ENCODE measurements at regions not wholly inside any gene's neighbourhood (a gene's known extent, or its start where the extent isn't known, plus 50 kb on each side); places are given as distances from the start of the nearest gene placed in this dataset.
"Not testable (repeated sequence)": the region's sequence is repeated elsewhere in the genome, so short reads cannot be mapped to it uniquely, and the experiment has no call there.

- DNase-seq = no peak
Observed at GRCh38 chr7:131057794-131058070, 269.9 kb upstream of the MKLN1 start.

- DNase-seq = not testable (repeated sequence)
Observed at GRCh38 chr7:131058561-131059288, 269.0 kb upstream of the MKLN1 start.

DNA sequence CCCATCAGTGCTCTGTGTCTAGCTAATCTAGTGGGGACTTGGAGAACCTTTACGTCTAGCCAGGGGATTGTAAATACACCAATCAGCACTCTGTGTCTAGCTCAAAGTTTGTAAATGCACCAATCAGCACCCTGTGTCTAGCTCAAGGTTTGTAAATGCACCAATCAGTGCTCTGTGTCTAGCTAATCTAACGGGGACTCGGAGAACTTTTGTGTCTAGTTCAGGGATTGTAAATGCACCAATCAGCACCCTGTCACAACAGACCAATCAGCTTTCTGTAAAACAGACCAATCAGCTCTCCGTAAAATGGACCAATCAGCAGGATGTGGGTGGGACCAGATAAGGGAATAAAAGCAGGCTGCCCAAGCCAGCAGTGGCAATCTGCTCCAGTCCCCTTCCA, 268.3 kb upstream of the MKLN1 start:
- not testable (repeated sequence) for DNase-seq

DNA sequence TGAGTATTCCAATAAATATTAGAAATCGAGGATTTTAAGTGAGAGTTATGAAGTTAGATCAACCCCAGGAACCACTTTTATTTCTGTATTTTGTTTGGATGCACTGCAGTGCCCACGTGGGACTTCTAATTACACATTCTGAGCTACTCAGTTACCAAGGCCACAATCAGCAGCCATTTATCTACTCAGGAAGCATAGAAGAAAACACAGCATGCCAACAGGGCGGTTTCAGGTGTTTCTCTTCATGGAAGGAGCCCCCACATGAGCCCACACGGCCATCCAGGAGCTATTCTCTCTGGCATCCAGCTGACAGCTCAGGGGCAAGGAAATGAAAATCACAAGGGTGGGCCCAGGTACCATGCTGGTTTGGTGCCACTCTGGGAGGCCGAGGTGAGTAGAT, 266.5 kb upstream of the MKLN1 start:
- DNase-seq = no peak

DNA sequence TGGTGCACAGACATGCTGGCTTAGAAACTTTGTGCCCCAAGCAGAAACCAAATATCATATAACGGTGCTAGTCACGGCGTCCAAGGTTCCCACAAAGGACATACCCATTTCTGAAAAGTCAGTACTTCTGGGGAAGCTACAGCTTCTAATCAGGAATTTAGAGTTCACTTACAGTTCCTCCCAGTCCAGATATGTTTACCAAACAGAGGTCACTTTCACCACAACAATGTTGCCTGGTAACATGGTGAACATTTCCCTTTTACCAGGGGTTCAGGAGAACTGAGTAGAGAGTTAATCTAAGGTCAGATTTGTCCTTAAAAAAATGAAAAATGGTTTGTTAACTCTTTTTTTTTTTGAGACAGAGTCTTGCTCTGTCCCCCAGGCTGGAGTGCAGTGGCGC, 265.9 kb upstream of the MKLN1 start:
- DNase-seq = no peak

- DNase-seq = no peak
Observed at GRCh38 chr7:131066635-131067034, 261.0 kb upstream of the MKLN1 start.

- DNase-seq = no peak
Observed at GRCh38 chr7:131067220-131067619, 260.5 kb upstream of the MKLN1 start.

- no peak for DNase-seq
Observed at GRCh38 chr7:131068604-131069021, 259.1 kb upstream of the MKLN1 start.

DNA sequence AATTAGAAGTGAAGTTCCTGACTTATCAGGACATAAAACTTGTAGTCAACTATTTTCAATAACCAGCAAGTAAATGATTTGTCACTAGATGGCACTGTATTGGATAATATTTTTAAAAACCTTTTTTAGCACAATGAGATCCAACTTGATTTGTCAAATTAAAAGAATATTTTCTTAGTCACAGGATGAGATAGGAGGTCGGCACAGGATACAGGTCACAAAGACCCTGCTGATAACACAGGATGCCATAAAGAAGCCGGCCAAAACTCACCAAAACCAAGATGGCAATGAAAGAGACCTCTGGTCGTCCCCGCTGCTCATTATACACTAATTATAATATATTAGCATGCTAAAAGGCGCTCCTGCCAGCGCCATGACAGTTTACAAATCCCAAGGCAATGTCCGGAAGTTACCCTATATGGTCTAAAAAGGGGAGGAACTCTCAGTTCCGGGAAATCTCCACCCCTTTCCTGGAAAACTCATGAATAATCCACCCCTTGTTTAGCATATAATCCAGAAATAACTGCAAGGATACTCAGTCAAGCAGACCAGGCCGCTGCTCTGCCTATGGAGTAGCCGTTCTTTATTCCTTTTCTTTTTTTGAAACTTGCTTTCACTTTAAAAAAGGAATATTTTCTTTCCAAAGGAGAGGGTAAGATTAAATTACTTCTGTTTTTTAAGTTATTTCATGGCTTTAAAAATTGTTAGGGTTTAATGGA, 255.7 kb upstream of the MKLN1 start:
- DNase-seq = no peak

DNA sequence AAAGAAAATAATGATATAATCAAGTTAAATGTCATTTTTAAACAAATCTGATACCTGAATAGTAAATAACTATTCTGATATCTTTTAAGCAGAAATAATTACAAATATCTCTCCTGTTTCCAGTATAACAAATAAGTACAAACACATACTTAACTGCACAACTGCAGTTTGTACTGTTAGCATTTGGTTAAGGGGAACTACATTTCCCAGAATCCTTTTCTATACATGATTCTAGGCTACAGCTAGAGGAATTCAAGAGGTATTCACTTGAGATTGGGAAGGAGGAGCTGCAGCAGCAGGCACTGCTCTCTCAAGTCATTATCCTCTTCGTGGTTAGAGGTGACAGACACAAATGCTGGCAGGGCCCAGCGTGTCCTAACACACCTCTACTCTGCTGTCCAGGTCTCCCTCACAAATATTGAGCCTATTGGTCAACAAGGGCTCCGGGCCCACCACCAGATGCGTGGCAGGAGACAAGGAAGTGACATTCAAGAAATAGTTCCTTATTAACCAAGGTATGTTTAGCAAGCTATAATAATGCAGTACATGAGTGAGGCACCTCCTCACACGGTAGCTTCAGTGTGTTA, 255.1 kb upstream of the MKLN1 start:
- no peak for DNase-seq

DNA sequence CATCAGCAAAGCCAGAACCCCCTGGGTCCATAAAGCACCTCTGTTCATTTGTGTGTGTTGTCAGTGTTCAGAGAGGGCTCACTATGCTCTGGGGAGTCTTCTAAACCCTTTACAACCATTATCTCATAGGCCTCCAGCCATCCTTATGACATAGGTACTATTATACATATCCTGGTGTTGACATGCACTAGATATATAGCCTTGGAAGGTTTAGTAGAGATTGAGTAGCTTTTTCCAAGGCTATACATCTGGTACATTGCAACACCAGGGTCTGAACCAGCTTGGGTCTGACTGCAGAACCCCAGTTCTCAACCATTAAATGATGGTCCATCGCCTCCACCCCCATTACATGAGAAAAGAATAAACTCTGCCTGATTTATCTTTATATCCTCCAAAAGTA, 253.6 kb upstream of the MKLN1 start:
- DNase-seq = no peak

DNA sequence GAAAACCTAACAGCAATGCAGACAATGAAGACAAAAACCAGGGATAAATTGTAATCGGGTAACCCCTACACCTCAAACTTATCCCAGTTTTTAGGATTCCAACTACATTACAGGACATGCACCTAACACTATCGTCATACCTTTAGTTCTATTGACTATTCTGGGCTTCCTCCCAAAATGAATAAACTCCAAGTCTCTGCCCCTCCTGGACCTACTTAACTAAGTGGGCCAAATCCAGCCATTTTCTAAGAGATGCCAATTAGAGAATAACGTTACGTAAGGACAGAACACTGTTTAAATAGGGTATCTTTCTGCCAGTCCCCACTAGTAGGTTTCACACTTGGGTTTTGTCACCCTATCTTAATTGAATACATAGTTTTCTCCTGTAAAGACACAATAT, 253.1 kb upstream of the MKLN1 start:
- no peak for DNase-seq

DNA sequence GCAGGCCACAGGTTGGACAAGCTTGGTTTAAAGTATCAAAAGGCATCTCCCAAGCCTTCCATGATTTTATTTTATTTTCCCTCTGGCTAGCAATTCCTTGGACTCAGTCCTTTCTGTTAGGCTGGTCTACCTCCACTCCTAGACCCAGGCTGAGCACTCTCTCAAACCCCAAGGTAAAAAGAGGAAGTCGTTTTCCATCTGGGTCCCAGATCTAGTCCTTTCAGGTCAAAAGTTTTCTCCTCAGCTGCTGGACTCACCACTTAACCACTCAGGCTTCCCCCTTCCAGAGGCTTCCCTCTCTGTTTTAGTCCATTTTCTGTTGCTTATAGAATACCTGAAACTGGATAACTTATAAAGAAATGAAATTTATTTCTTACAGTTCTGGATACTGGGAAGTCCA, 252.3 kb upstream of the MKLN1 start:
- DNase-seq = no peak

- DNase-seq = no peak
Observed at GRCh38 chr7:131076032-131076431, 251.6 kb upstream of the MKLN1 start.

GRCh38 chr7:131076711-131077181, 250.9 kb upstream of the MKLN1 start:
- DNase-seq = no peak

DNA sequence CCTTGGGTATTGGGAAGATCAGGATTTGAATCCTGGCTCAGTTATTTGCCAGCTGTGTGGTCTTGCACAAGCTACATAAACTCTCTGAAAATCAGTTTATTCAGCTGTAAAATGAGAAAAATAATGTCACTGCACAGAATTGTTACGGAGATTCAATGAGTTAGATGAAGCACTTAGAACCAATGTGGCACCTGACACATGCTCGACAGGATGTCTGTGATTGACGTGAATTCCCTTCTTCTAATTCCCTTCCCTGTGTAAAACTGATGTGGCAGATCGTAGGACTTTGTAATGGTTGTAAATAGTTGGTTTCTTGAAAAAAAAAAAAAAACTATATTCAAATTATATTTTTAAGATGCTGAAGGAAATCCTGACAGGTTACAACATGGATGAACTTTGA, 249.9 kb upstream of the MKLN1 start:
- DNase-seq = no peak

DNA sequence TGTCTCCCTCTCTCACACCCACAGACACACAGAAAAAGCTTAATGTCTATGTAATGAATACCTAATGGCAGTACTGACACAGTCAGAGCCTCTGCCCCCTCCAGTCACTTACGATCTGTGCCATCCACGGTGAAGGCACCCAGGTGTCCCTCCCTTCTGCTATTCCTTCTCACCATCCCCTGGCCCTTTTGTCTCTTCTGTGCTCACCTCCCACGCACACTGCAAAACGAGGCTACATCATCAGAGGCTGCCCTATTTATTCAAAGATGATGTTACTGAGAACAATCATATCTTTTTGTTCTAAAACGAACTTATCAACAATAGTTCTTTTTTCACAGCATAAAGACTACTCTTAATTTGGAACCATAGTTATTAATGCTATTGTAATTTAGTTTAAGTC, 246.9 kb upstream of the MKLN1 start:
- DNase-seq = no peak

DNA sequence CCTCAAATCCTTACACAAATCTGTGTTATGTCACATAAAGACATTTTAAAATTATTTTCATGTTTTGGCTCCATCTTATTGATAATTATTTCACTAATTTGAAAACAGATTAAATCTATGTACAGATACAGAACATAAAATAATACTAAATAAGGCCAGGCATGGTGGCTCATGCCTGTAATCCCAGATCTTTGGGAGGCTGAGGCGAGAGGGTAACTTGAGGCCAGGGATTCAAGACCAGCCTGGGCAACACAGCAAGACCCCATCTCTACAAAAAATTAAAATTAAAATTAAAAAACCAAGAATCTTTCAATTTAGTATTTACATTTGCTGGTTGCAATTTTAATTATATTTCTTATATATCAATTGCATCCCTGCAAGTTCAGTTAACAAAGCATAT, 246.4 kb upstream of the MKLN1 start:
- DNase-seq = no peak

GRCh38 chr7:131083781-131084180, 243.9 kb upstream of the MKLN1 start:
- no peak for DNase-seq

GRCh38 chr7:131084336-131084735, 243.3 kb upstream of the MKLN1 start:
- not testable (repeated sequence) for DNase-seq

GRCh38 chr7:131087756-131088658, 239.7 kb upstream of the MKLN1 start:
- no peak for DNase-seq

DNA sequence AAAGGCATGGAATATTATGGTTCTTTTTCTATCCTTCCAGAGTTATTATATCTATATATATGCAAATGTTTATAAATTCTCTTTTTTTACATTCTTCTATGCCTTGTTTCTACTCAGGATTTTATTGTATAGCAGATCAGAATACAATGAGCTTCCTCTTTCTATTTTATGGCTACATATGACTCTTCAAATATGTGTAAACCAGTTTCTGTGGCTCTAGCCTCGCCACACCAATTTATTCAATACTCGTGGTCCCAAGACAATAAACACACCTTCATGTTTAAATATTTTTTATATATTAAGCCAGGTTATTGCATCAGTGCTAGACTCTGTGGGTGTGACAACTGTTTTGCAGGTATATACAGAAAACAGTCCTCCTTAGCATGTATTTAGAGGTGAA, 237.5 kb upstream of the MKLN1 start:
- no peak for DNase-seq

Data from eye (tissue), 1 donor.